ENCODE measurements at regions not wholly inside any gene's neighbourhood (a gene's known extent, or its start where the extent isn't known, plus 50 kb on each side); places are given as distances from the start of the nearest gene placed in this dataset.

DNA sequence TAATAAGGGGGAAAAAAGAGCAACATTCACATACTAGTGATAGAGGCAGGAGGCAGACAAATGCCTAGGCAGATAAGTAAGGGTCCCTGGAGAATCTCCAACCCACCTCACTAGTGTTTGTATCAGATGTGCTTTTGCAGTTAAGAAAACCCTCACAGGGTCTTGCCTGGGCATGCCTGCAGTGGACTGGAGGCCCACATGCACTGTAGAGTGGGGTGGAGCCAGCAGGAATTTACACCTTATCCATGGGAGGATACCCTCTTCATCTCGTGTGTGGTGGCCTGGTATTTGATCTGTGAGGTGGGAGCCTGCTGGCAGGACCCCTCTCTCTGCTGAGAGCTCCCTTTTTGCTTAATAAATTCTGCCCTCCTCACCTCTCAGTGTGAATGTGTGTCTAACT is 238.0 kb upstream of the SLC16A7 start:
- TF ChIP-seq RAD21 (IDR thresholded peaks at IDR 0.05; ENCODE audit: low read length) (no peak), POLR2A (IDR thresholded peaks at IDR 0.05; ENCODE audit: low read depth, low read length) (no peak), MXI1 (IDR thresholded peaks at IDR 0.05; ENCODE audit: borderline replicate concordance, low read depth, low read length) (no peak), CEBPB (IDR thresholded peaks at IDR 0.05; ENCODE audit: low read depth, low read length) (no peak), BHLHE40 (IDR thresholded peaks at IDR 0.05; ENCODE audit: low read depth, low read length) (no peak), MAFK (IDR thresholded peaks at IDR 0.05; ENCODE audit: low read depth, low read length) (no peak)
- TF ChIP-seq, protein P1, sequence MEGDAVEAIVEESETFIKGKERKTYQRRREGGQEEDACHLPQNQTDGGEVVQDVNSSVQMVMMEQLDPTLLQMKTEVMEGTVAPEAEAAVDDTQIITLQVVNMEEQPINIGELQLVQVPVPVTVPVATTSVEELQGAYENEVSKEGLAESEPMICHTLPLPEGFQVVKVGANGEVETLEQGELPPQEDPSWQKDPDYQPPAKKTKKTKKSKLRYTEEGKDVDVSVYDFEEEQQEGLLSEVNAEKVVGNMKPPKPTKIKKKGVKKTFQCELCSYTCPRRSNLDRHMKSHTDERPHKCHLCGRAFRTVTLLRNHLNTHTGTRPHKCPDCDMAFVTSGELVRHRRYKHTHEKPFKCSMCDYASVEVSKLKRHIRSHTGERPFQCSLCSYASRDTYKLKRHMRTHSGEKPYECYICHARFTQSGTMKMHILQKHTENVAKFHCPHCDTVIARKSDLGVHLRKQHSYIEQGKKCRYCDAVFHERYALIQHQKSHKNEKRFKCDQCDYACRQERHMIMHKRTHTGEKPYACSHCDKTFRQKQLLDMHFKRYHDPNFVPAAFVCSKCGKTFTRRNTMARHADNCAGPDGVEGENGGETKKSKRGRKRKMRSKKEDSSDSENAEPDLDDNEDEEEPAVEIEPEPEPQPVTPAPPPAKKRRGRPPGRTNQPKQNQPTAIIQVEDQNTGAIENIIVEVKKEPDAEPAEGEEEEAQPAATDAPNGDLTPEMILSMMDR (conservative IDR thresholded peaks at IDR 0.05; ENCODE audit: low read depth, low read length) = no peak
- TF ChIP-seq, protein P2, sequence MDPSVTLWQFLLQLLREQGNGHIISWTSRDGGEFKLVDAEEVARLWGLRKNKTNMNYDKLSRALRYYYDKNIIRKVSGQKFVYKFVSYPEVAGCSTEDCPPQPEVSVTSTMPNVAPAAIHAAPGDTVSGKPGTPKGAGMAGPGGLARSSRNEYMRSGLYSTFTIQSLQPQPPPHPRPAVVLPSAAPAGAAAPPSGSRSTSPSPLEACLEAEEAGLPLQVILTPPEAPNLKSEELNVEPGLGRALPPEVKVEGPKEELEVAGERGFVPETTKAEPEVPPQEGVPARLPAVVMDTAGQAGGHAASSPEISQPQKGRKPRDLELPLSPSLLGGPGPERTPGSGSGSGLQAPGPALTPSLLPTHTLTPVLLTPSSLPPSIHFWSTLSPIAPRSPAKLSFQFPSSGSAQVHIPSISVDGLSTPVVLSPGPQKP (IDR thresholded peaks at IDR 0.05; ENCODE audit: borderline replicate concordance, low read depth, low read length) = no peak

Measured in IMR-90 (cell line).